HCT116 (cell line): ENCODE measurements at regions not wholly inside any gene's neighbourhood (a gene's known extent, or its start where the extent isn't known, plus 50 kb on each side); places are given as distances from the start of the nearest gene placed in this dataset.

Source experiments
- ATAC-seq: fragments of 200-7000 bp; cut with Tn5 transposase; 2 replicates; pipeline ENCODE4 v1.9.1; 2020; ENCODE audit warnings: mild to moderate bottlenecking, moderate library complexity
- BruUV-seq: library from RNA; stranded (reverse); fragments of 400-500 nt; replicated peaks from 2 replicates; lab custom pipeline; 2021; lab: Mats Ljungman, UMichigan
- CTCF ChIA-PET: fragments of 300-600 bp; sonication (Branson Sonifier 250); formaldehyde crosslinking; loops from one replicate; lab custom pipeline; 2021; ENCODE audit warnings: antibody characterized with exemption; lab: Charles Lee
- POLR2A ChIA-PET: fragments of 300-600, 350-600 bp; sonication (Branson Sonifier 250); formaldehyde crosslinking; loops from one replicate; lab custom pipeline; 2021; ENCODE audit warnings: antibody characterized with exemption; lab: Charles Lee
- RAD21 ChIA-PET, 2 experiments: fragments of 300-600 bp; sonication (Branson Sonifier 250); formaldehyde crosslinking; loops; one replicate each; lab custom pipeline; 2023; ENCODE audit warnings: low total read pairs in 2 of 2; ENCODE audit not compliant: uncharacterized antibody in 2 of 2, unreplicated experiment in 2 of 2, low non-redundant PET in 1 of 2; lab: Charles Lee
- DNase-seq: peaks from one replicate; pipeline ENCODE4 v3.0.0-alpha.2; 2010; ENCODE audit warnings: low read depth, low spot score
- H2AFZ ChIP-seq: fragments of 200-600 bp; shearing (Covaris generic), sonication (generic); 2 replicates; pipeline ENCODE4 v1.6.1; 2017; ENCODE audit warnings: low read depth, mixed run types, mixed read lengths, antibody characterized with exemption, low read length; ENCODE audit not compliant: poor library complexity, severe bottlenecking
- H3K27ac ChIP-seq: 2 replicates; pipeline ENCODE4 v1.5.1; 2012; ENCODE audit warnings: low read depth, low read length
- H3K27me3 ChIP-seq: fragments of 200-600 bp; sonication (generic); 2 replicates; pipeline ENCODE4 v1.6.1; 2016; ENCODE audit warnings: mixed run types, low read length, mixed read lengths; ENCODE audit not compliant: insufficient read depth
- H3K36me3 ChIP-seq, 2 experiments: fragments of 200-500 bp in 1 of 2; fragments of 200-600 bp in 1 of 2; sonication (Bioruptor generic) in 1 of 2; sonication (generic) in 1 of 2; 2 replicates each; pipeline versions ENCODE4 v1.5.1 to v1.6.1; 2014 to 2016; ENCODE audit warnings: low read length in 2 of 2, inconsistent platforms in 1 of 2, mixed read lengths in 1 of 2, mixed run types in 1 of 2; ENCODE audit not compliant: insufficient read depth in 2 of 2, control insufficient read depth in 1 of 2
- H3K4me1 ChIP-seq, 2 experiments: fragments of 200-600 bp in 1 of 2; sonication (generic) in 1 of 2; 2 replicates each; pipeline versions ENCODE4 v1.5.1 to v1.6.1; 2012 to 2017; ENCODE audit warnings: low read length in 2 of 2, inconsistent platforms in 1 of 2, mild to moderate bottlenecking in 1 of 2, mixed read lengths in 1 of 2, mixed run types in 1 of 2, moderate library complexity in 1 of 2; ENCODE audit not compliant: insufficient read depth in 2 of 2, control insufficient read depth in 1 of 2
- H3K4me2 ChIP-seq: fragments of 200-600 bp; sonication (generic); 2 replicates; pipeline ENCODE4 v1.6.1; 2017; ENCODE audit warnings: mixed run types, low read length, mixed read lengths
- H3K4me3 ChIP-seq, 2 experiments: fragments of 200-600 bp in 1 of 2; sonication (generic) in 1 of 2; replicated peaks in 1 of 2; 2 replicates each; pipeline ENCODE4 v1.5.1; 2011 to 2016; ENCODE audit warnings: low read length in 2 of 2, control low read depth in 1 of 2, low read depth in 1 of 2, mild to moderate bottlenecking in 1 of 2, mixed read lengths in 1 of 2, mixed run types in 1 of 2
- H3K79me2 ChIP-seq: fragments of 200-600 bp; sonication (generic); 2 replicates; pipeline ENCODE4 v1.6.1; 2017; ENCODE audit warnings: mild to moderate bottlenecking, mixed run types, low read length, moderate library complexity, mixed read lengths; ENCODE audit not compliant: insufficient read depth
- H3K9ac ChIP-seq: fragments of 200-600 bp; sonication (generic); 2 replicates; pipeline ENCODE4 v1.6.1; 2016; ENCODE audit warnings: low read length, mixed read lengths
- H3K9me2 ChIP-seq: fragments of 200-600 bp; sonication (generic), shearing (Covaris generic); 2 replicates; pipeline ENCODE4 v1.6.1; 2017; ENCODE audit warnings: mixed run types, mild to moderate bottlenecking, moderate library complexity; ENCODE audit not compliant: insufficient read depth
- H3K9me3 ChIP-seq, 2 experiments: fragments of 200-500 bp in 1 of 2; fragments of 200-600 bp in 1 of 2; sonication (Bioruptor generic) in 1 of 2; sonication (generic) in 1 of 2; 2 replicates each; pipeline ENCODE4 v1.6.1; 2014 to 2017; ENCODE audit warnings: low read length in 2 of 2, mixed read lengths in 2 of 2, inconsistent platforms in 1 of 2, low read depth in 1 of 2, mild to moderate bottlenecking in 1 of 2, mixed run types in 1 of 2, moderate library complexity in 1 of 2; ENCODE audit not compliant: control insufficient read depth in 1 of 2, insufficient read depth in 1 of 2
- H4K20me1 ChIP-seq: fragments of 200-600 bp; sonication (generic), shearing (Covaris generic); 2 replicates; pipeline ENCODE4 v1.6.1; 2017; ENCODE audit warnings: mixed run types, mild to moderate bottlenecking, moderate library complexity; ENCODE audit not compliant: insufficient read depth
- CBX3 ChIP-seq: IDR thresholded peaks from 2 replicates; pipeline ENCODE4 v1.6.1; 2012; ENCODE audit warnings: low read depth
- CEBPB ChIP-seq: IDR thresholded peaks from 2 replicates; pipeline ENCODE4 v1.6.1; 2012; ENCODE audit warnings: low read depth
- EGR1 ChIP-seq: IDR thresholded peaks from 2 replicates; pipeline ENCODE4 v1.6.1; 2012; ENCODE audit warnings: low read depth
- FOSL1 ChIP-seq: IDR thresholded peaks from 2 replicates; pipeline ENCODE4 v1.6.1; 2012; ENCODE audit warnings: low read depth
- POLR2A ChIP-seq: IDR thresholded peaks from 2 replicates; pipeline ENCODE4 v1.7.0; 2011; ENCODE audit warnings: borderline replicate concordance; ENCODE audit not compliant: insufficient read depth, insufficient read length; ENCODE audit errors: extremely low read depth
- RAD21 ChIP-seq: IDR thresholded peaks from 2 replicates; pipeline ENCODE4 v1.6.1; 2012; ENCODE audit warnings: low read depth, mild to moderate bottlenecking
- SIN3A ChIP-seq: IDR thresholded peaks from 2 replicates; pipeline ENCODE4 v1.6.1; 2012; ENCODE audit warnings: low read depth
- ZFX ChIP-seq: fragments of 450-650 bp; IDR thresholded peaks from 2 replicates; pipeline ENCODE4 v1.6.1; 2017
- ZNF274 ChIP-seq: fragments of 200-500 bp; sonication (Bioruptor generic); IDR thresholded peaks from 2 replicates; pipeline ENCODE4 v1.6.1; 2014; ENCODE audit warnings: mild to moderate bottlenecking, low read depth, low read length, inconsistent platforms
- intact Hi-C: fragments of 100-400 bp; cut with micrococcal nuclease; formaldehyde crosslinking; loops from 2 replicates; pipeline ENCODE4 v1.10.0; 2022
- TF ChIP-seq, protein P1 (sequence below): IDR thresholded peaks from 2 replicates; pipeline ENCODE4 v1.6.1; 2011; ENCODE audit warnings: mild to moderate bottlenecking, low read length, moderate library complexity; ENCODE audit not compliant: insufficient replicate concordance; ENCODE audit errors: extremely low read depth
- TF ChIP-seq, protein P2 (sequence below), 3 experiments: fragments of 200-600 bp in 1 of 3; sonication (generic) in 1 of 3; IDR thresholded peaks in 2 of 3; conservative IDR thresholded peaks in 1 of 3; 2 replicates each; pipeline ENCODE4 v1.5.1; 2012 to 2017; ENCODE audit warnings: low read depth in 2 of 3, low read length in 2 of 3, antibody characterized with exemption in 1 of 3, borderline replicate concordance in 1 of 3, control low read depth in 1 of 3, mild to moderate bottlenecking in 1 of 3, mixed read lengths in 1 of 3, mixed run types in 1 of 3, moderate library complexity in 1 of 3; ENCODE audit not compliant: insufficient read depth in 1 of 3

DNA sequence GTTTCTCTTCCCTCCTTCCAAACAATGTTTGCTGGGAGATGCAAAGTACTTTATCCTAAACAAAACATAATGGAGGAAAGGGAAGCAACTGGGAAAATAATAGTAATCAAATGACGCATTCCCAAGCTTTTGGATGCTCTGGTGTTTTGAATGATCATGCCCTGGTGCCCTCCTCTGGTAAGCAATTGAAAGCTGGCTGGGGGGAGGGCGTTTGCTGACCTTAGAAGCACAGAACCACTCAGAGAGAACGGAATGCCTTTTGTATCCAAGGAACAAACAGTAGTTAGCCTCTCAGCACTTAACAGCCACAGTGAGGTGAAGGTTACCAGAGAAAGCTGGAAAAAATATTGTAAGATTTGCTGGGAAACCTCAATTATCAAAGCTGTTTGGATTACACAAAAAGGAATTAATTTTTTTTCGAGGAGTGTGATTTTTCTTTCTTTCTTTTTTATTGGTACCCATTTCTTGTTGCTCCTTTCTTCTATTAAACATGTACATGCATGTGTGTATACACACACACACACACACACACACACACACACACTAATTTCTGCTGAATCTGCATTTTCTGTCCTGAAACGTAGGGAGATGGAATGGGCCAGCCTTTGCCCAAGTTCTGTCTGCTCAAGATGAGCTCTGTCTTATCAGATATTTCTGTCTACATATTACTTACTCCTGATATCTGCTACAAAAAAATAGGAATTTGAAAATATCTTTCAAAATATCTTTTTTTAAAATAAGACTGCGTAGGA lies 155.8 kb upstream of the IGFBP7 start:
- DNase-seq = no peak
- no peaks in the 10 kb centered on the region for H3K9me3 ChIP-seq
- ATAC-seq = no peak
- H3K27me3 ChIP-seq = peaks cover 6% of the 10 kb centered on the region
- H3K79me2 ChIP-seq = no peaks in the 10 kb centered on the region
- ChIA-PET POLR2A (no interaction called here), RAD21 (no interaction called here), CTCF (no interaction called here)
- intact Hi-C loops = no loop called here
- H3K36me3 ChIP-seq = no peaks in the 10 kb centered on the region
- no TSS peak for BruUV-seq
- H3K27ac ChIP-seq = no peak overlapping the region
- H3K4me2 ChIP-seq = no peak overlapping the region
- no peak for TF ChIP-seq EGR1
- no peak for TF ChIP-seq SIN3A
- no peak for TF ChIP-seq RAD21
- TF ChIP-seq ZFX = no peak
- no peak for TF ChIP-seq CBX3
- TF ChIP-seq POLR2A = no peak
- TF ChIP-seq, protein P1, sequence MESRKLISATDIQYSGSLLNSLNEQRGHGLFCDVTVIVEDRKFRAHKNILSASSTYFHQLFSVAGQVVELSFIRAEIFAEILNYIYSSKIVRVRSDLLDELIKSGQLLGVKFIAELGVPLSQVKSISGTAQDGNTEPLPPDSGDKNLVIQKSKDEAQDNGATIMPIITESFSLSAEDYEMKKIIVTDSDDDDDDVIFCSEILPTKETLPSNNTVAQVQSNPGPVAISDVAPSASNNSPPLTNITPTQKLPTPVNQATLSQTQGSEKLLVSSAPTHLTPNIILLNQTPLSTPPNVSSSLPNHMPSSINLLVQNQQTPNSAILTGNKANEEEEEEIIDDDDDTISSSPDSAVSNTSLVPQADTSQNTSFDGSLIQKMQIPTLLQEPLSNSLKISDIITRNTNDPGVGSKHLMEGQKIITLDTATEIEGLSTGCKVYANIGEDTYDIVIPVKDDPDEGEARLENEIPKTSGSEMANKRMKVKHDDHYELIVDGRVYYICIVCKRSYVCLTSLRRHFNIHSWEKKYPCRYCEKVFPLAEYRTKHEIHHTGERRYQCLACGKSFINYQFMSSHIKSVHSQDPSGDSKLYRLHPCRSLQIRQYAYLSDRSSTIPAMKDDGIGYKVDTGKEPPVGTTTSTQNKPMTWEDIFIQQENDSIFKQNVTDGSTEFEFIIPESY = no peak
- TF ChIP-seq FOSL1 = no peak
- TF ChIP-seq, protein P2, sequence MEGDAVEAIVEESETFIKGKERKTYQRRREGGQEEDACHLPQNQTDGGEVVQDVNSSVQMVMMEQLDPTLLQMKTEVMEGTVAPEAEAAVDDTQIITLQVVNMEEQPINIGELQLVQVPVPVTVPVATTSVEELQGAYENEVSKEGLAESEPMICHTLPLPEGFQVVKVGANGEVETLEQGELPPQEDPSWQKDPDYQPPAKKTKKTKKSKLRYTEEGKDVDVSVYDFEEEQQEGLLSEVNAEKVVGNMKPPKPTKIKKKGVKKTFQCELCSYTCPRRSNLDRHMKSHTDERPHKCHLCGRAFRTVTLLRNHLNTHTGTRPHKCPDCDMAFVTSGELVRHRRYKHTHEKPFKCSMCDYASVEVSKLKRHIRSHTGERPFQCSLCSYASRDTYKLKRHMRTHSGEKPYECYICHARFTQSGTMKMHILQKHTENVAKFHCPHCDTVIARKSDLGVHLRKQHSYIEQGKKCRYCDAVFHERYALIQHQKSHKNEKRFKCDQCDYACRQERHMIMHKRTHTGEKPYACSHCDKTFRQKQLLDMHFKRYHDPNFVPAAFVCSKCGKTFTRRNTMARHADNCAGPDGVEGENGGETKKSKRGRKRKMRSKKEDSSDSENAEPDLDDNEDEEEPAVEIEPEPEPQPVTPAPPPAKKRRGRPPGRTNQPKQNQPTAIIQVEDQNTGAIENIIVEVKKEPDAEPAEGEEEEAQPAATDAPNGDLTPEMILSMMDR (IDR thresholded peaks at IDR 0.05 in 2 of 3, conservative IDR thresholded peaks at IDR 0.05 in 1 of 3; ENCODE audit: borderline replicate concordance in 1 of 3, insufficient read depth in 1 of 3, low read depth in 2 of 3, low read length in 2 of 3) = no peak
- TF ChIP-seq CEBPB = no peak
- TF ChIP-seq ZNF274 = no peak
- TF ChIP-seq, all 23 proteins: peak for 0
- H3K4me3 ChIP-seq = no peak overlapping the region
- H4K20me1 ChIP-seq = no peaks in the 10 kb centered on the region
- H3K9me2 ChIP-seq = no peaks in the 10 kb centered on the region
- no peak overlapping the region for H3K9ac ChIP-seq
- H2AFZ ChIP-seq = no peak overlapping the region
- no peaks in the 10 kb centered on the region for H3K4me1 ChIP-seq
